GM21737 (cell line): ENCODE measurements at regions not wholly inside any gene's neighbourhood (a gene's known extent, or its start where the extent isn't known, plus 50 kb on each side); places are given as distances from the start of the nearest gene placed in this dataset.
"Not testable (repeated sequence)": the region's sequence is repeated elsewhere in the genome, so short reads cannot be mapped to it uniquely, and the experiment has no call there.

Experiments used
- ATAC-seq: cut with Tn5 transposase; IDR thresholded peaks from one replicate; pipeline ENCODE4 v1.9.1; 2021; ENCODE audit warnings: mild to moderate bottlenecking, moderate library complexity; ENCODE audit not compliant: unreplicated experiment

DNA sequence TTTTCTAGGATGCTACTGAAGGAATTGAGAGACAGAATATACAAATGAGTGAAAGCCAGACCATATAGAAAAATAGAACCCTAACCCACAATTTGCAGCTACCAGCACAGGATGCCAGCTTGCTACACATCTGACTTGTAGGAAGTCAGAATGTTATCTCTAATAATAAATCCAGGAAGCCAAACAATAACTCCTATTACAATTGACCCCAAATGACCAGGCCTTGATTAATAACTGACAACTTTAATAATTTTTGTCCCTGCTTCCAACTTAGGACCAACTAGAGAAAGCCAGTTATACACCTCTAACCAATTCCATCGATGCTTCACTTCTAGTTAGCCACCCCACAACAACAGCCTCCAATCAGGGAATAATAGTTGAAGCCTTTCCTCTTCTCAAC is 193.4 kb downstream of the CASP12 start:
- no peak for ATAC-seq

GRCh38 chr11:104704146-104704830 is 194.0 kb downstream of the CASP12 start:
- ATAC-seq = no peak

GRCh38 chr11:104700609-104701008 is 197.7 kb downstream of the CASP12 start:
- no peak for ATAC-seq

- no peak for ATAC-seq
Measured at GRCh38 chr11:104699981-104700380, 198.3 kb downstream of the CASP12 start.

DNA sequence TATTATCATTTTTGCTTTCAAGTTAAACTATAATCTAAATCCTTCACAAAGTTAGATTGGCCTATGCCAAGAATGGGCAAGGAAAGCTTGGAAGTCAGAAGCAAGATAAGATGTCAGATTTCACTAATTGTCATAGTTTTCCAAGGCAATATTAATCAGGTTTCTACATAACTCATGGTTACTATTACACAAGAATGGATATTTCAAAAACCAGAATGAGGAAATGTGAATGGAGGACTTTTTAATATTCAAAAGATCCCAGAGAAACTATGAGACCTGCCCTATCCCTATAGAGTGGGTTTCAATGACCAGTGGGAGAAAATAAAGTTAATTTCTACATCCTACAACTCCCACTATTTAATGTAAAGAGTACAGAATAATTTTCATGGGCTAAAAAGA is 203.2 kb downstream of the CASP12 start:
- ATAC-seq = no peak

DNA sequence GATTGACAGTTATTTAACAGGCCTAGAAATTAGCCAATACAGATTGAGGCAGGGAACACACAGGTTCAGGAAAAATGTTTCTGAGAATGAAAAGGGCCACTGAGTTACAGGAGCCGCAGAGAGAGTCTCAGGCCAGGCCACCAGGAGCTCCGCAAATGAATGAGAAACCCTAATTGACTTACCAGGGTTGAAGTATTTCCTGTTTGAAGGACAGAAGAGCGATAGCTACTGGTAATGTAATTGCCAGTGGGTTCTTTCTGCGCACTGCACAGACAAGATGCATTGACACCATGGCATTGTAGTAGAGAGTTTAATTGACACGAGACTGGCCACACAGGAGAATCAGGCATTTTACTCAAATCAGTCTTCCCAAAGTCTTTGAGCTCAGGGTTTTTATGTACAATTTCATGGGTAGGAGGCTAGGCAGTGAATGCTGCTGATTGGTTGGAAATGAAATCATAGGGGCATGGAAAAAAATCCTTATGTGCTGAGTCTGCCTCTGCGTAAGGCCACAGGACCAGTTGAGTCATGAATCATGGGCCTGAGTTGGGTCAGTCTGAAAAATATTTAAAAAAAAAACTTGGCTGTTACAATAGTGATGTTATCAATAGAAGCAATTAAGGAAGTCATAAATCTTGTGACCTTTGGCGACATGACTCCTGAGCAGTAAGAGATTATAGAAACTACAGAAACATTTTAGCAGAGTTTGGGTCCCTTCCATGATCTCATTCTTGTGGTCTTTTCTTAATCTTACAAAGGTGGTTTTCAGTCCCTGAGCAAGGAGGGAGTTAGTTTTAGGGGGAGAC is 203.8 kb downstream of the CASP12 start:
- no peak for ATAC-seq

DNA sequence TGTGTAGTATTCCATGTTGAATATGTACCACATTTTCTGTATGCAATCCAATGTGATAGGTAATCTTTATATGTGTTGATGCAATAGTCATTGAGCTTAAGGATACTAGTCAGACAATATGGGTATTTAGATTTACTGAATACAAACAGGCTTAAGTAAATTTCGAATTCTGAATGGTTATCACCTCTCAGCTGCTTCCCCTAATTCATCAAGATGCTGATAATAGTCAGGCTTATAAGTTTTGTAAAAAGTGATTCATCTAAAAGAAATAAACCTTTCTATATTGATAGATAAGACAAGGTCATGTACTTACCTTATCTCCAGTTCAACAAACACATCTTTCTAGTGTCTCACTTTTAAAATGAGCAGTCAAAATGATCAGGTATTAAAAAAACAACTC is 205.5 kb downstream of the CASP12 start:
- no peak for ATAC-seq

DNA sequence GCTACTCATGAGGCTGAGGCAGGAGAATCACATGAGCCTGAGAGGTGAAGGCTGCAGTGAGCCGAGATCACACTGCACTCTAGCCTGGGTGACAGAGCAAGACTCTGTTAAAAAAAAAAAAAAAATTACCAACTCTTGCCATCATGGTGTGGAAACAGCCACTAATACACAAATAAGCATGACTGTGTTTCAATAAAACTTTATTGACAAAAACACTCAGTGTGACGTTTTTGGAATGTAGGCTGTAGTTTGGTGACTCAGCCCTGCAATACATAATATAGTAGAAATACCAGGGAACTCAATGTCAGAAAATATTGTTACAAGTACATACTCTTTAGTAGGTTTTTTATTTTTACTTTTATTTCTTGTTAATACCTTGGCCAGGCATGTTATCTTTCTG is 207.1 kb downstream of the CASP12 start:
- ATAC-seq = no peak

DNA sequence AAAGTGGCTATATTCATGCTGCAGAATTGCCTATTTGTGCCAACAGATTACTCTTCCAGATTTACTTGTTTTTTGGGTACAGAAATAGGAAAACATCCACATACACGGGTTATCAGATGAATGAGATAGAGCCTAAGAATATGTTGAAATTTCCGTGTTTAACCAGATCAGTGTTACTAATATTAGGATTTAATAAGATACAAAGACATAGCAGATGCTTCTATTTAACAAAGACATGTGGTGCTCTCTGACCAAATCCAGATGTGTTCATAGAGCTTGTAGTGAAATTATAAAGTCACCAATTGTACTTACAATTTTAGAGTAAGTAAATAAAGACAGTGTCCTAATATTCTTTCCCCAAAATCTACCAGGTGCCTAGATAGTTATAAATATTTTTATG is 208.0 kb downstream of the CASP12 start:
- no peak for ATAC-seq

DNA sequence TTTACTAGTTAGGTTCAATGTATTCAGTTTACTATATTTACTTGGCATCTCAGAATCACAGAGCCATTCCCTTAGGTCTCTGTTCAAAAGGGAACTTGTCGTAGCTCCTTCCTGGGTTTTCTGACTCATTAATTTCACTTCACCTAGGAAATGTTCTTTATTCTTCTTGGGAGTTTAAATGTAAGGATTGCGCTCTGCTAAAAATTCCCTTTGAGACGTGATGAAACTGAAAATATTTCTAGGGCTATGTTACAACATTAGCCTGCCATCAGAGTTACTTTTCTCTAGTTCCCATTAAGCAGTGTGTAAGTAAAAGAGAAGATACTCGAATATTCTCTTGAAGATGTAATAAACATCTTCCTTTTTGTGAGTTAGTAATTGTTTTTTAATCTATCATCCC is 209.5 kb downstream of the CASP12 start:
- no peak for ATAC-seq

GRCh38 chr11:104682206-104682605 is 216.1 kb downstream of the CASP12 start:
- no peak for ATAC-seq

DNA sequence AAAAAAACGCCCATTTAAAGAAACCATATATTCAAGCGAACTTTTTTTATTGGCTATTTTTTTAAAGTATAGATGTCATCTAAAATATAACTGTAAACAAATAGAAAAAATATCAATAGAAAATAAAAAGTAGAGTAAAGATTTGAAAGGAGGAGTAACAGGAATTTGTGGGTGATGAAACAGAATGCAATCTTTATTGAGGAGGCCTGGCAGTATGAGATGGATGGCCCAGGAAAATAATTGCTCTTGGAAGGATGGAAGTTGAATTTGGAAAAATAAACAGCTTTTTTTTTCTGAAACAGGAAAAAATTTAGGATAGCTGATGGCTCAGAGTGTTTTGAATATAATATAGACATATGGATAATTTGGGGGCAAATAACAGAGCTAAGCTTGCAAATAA is 219.0 kb downstream of the CASP12 start:
- no peak for ATAC-seq

- no peak for ATAC-seq
Measured at GRCh38 chr11:104678408-104678807, 219.9 kb downstream of the CASP12 start.

DNA sequence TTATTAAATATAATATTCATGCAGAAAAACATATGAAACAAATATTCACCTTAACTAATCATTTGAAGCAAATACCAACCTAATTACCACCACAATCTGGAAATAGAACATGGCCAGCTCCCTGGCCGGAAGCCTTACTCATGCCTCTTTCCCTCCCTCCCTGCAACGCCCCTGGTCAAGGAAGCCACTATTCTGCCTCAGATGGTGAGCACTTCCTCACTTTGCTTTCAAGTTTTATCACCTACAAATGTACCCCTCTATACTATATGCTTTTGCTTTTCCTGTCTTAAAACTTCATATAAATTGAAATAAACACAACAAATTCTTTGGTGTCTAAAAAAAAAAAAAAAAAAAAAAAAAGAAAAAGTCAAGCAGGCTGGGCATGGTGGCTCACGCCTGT is 221.2 kb downstream of the CASP12 start:
- ATAC-seq = not testable (repeated sequence)

DNA sequence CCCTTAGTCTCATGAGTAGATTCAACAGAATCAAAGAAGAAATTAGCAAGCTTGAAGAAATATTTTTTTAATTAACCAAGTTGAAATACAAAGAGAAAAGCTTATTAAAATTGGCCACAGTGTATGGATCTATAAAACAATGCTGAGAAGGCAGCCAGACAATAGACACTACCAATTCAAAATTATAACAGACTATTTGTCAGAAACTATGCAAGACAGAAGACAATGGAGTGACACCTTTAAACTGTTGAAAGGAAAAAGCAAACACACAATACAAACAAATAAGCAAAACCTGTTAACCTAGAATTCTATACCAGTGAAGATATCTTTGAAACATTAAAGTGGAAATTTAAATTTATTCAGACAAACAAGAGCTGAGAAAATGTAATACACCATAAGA is 225.4 kb downstream of the CASP12 start:
- ATAC-seq = no peak

DNA sequence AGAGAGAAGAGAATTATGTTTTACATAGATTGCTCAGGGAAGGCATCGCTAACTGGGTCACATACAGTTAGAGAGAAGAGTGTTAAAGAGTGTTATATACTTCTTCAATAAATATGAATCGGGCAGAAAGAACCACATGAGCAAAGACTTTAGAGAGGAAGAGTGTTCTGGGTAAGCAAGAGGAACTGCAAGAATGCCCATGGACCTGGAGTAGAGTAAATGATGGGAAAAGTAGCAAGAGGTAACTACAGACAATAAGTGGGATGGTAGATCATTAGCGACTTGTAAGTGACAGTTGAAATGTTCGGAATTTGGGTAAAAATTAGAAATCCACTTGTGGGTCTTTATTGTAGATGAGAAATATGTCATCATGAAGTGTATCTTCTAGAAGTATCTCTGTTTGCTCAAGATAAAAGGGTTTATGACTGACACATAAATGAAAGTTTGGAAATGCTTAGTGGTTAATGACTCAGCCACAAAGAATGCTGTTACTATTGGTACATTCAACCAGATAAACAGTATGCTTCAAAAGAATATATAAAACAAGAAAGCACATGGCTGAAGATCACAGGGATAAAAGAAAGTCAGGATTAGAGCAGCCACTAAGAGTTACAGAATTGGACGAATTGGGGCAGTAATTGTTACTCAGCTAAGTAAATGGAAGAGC is 229.3 kb downstream of the CASP12 start:
- ATAC-seq = no peak

DNA sequence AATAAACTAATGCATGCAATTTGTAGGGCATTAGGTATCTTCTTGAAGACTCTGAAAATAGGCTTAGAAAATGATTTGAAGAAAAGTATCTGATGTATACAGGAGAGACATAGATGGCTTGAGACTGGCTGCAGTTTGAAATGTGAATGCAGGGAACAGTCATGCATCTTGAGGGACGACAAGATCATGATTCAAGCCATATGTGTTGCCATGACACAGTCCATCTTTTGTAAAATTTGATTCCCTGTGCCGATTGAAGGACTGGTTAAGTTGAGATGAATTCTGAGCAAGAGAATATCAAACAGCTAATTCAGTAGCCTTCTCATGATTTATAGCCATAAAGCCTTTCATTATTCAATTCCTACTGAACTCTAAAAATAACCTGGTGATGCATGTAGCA is 231.6 kb downstream of the CASP12 start:
- ATAC-seq = no peak

GRCh38 chr11:104665641-104666040 is 232.6 kb downstream of the CASP12 start:
- ATAC-seq = no peak

- no peak for ATAC-seq
Measured at GRCh38 chr11:104663190-104664140, 234.8 kb downstream of the CASP12 start.

DNA sequence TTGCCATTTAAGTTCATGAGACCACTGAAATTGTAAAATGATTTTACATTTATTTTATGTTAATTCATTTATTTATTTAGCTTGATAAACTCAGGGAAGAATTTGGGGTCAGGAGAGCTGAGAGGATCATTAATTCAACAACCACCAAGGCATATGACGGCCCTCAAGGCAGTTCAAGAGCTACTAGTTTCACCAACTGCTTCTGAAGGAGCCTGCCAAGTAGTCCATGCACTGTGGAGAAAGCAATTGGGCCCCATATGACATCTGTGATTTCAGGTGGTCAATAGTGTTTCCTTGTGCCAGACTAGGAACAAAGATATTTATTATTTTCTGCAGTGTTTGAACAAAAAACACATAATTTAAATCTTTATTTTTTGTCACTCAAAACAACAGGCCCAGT is 236.4 kb downstream of the CASP12 start:
- no peak for ATAC-seq

- ATAC-seq = no peak
Measured at GRCh38 chr11:104661471-104661870, 236.8 kb downstream of the CASP12 start.
